Liver (tissue), 8 donors: ENCODE measurements at regions not wholly inside any gene's neighbourhood (a gene's known extent, or its start where the extent isn't known, plus 50 kb on each side); places are given as distances from the start of the nearest gene placed in this dataset.

Experiments
- DNase-seq: peaks from one replicate; pipeline ENCODE4 v3.0.0-alpha.2; 2017; ENCODE audit warnings: low spot score
- H3K27ac ChIP-seq, 2 donors: one replicate each; pipeline ENCODE4 v1.7.0; 2013; ENCODE audit warnings: inconsistent platforms in 2 of 2, low read length in 2 of 2, control low read depth in 1 of 2, low read depth in 1 of 2, mild to moderate bottlenecking in 1 of 2
- H3K27me3 ChIP-seq, 4 donors: one replicate each; pipeline versions ENCODE4 v1.6.1 to v1.7.0; 2013; ENCODE audit warnings: low read length in 3 of 4, inconsistent platforms in 1 of 4, mild to moderate bottlenecking in 1 of 4, moderate library complexity in 1 of 4; ENCODE audit not compliant: control insufficient read depth in 4 of 4, insufficient read depth in 4 of 4
- H3K36me3 ChIP-seq, 4 donors: one replicate each; pipeline versions ENCODE4 v1.6.1 to v1.7.0; 2013; ENCODE audit warnings: low read length in 3 of 4, mild to moderate bottlenecking in 3 of 4, low read depth in 1 of 4, moderate library complexity in 1 of 4; ENCODE audit not compliant: control insufficient read depth in 4 of 4, insufficient read depth in 3 of 4
- H3K4me1 ChIP-seq, 4 donors: one replicate each; pipeline versions ENCODE4 v1.6.1 to v1.7.0; 2013; ENCODE audit warnings: low read length in 3 of 4, mild to moderate bottlenecking in 3 of 4, moderate library complexity in 1 of 4; ENCODE audit not compliant: control insufficient read depth in 4 of 4, insufficient read depth in 4 of 4
- H3K4me3 ChIP-seq, 3 donors: one replicate each; pipeline versions ENCODE4 v1.6.1 to v1.7.0; 2013; ENCODE audit warnings: low read length in 3 of 3, control low read depth in 1 of 3, low read depth in 1 of 3, mild to moderate bottlenecking in 1 of 3
- H3K9ac ChIP-seq, 2 donors: one replicate each; pipeline ENCODE4 v1.7.0; 2013; ENCODE audit warnings: low read length in 2 of 2, mild to moderate bottlenecking in 2 of 2, moderate library complexity in 2 of 2, control low read depth in 1 of 2, low read depth in 1 of 2
- H3K9me3 ChIP-seq, 4 donors: one replicate each; pipeline versions ENCODE4 v1.6.1 to v1.7.0; 2013; ENCODE audit warnings: low read length in 3 of 4; ENCODE audit not compliant: control insufficient read depth in 4 of 4
- EGR1 ChIP-seq, 2 donors: IDR thresholded peaks; 2 replicates each; pipeline ENCODE4 v1.6.1; 2016 to 2018; ENCODE audit warnings: antibody characterized with exemption in 2 of 2, low read depth in 2 of 2
- FOXA1 ChIP-seq: IDR thresholded peaks from 2 replicates; pipeline ENCODE4 v1.6.1; 2016; ENCODE audit warnings: antibody characterized with exemption
- FOXA2 ChIP-seq: IDR thresholded peaks from 2 replicates; pipeline ENCODE4 v1.6.1; 2016; ENCODE audit warnings: antibody characterized with exemption
- GABPA ChIP-seq, 2 donors: IDR thresholded peaks in 1 of 2; conservative IDR thresholded peaks in 1 of 2; 2 replicates each; pipeline ENCODE4 v1.6.1; 2016; ENCODE audit warnings: antibody characterized with exemption in 2 of 2, mild to moderate bottlenecking in 1 of 2, moderate library complexity in 1 of 2
- HNF4A ChIP-seq, 2 donors: conservative IDR thresholded peaks; 2 replicates each; pipeline ENCODE4 v1.6.1; 2016; ENCODE audit warnings: antibody characterized with exemption in 2 of 2, mild to moderate bottlenecking in 2 of 2
- HNF4G ChIP-seq: IDR thresholded peaks from 2 replicates; pipeline ENCODE4 v1.6.1; 2016; ENCODE audit warnings: antibody characterized with exemption
- JUND ChIP-seq, 2 donors: IDR thresholded peaks; 2 replicates each; pipeline ENCODE4 v1.6.1; 2016; ENCODE audit warnings: antibody characterized with exemption in 2 of 2
- NR2F2 ChIP-seq: IDR thresholded peaks from 2 replicates; pipeline ENCODE4 v1.6.1; 2016; ENCODE audit warnings: antibody characterized with exemption
- RAD21 ChIP-seq, 2 donors: IDR thresholded peaks; 2 replicates each; pipeline ENCODE4 v1.6.1; 2016; ENCODE audit warnings: antibody characterized with exemption in 2 of 2, mild to moderate bottlenecking in 2 of 2
- RXRA ChIP-seq, 2 donors: IDR thresholded peaks; 2 replicates each; pipeline ENCODE4 v1.6.1; 2017 to 2018; ENCODE audit warnings: antibody characterized with exemption in 2 of 2, mild to moderate bottlenecking in 1 of 2
- SP1 ChIP-seq: IDR thresholded peaks from 2 replicates; pipeline ENCODE4 v1.6.1; 2018; ENCODE audit warnings: antibody characterized with exemption, mild to moderate bottlenecking
- TAF1 ChIP-seq: conservative IDR thresholded peaks from 2 replicates; pipeline ENCODE4 v1.6.1; 2016; ENCODE audit warnings: antibody characterized with exemption, mild to moderate bottlenecking
- YY1 ChIP-seq: IDR thresholded peaks from 2 replicates; pipeline ENCODE4 v1.6.1; 2016; ENCODE audit warnings: antibody characterized with exemption, mild to moderate bottlenecking
- WGBS: extraction: QIAGEN DNeasy Blood & Tissue Kit; methylation state at CpG from one replicate; pipeline ENCODE4 v1.1.7; 2013; 5-methylcytosine and 5-hydroxymethylcytosine counted together
- TF ChIP-seq, protein P1 (sequence below): IDR thresholded peaks from 2 replicates; pipeline ENCODE4 v1.6.1; 2016; ENCODE audit warnings: antibody characterized with exemption
- TF ChIP-seq, protein P2 (sequence below): IDR thresholded peaks from 2 replicates; pipeline ENCODE4 v1.6.1; 2016; ENCODE audit warnings: antibody characterized with exemption, mild to moderate bottlenecking
- TF ChIP-seq, protein P3 (sequence below): fragments of 150-350 bp; IDR thresholded peaks from 2 replicates; pipeline ENCODE4 v1.5.1; 2017; ENCODE audit warnings: improper control_type of control experiment, low read depth, low read length; ENCODE audit not compliant: missing input control
- TF ChIP-seq, protein P4 (sequence below): IDR thresholded peaks from 2 replicates; pipeline ENCODE4 v1.6.1; 2016; ENCODE audit warnings: antibody characterized with exemption
- TF ChIP-seq, protein P5 (sequence below): IDR thresholded peaks from 2 replicates; pipeline ENCODE4 v1.6.1; 2016; ENCODE audit warnings: antibody characterized with exemption
- donor health status: healthy.
- donor health status: healthy.
- donor health status: healthy.
- donor health status: healthy.
- donor health status: healthy.

DNA sequence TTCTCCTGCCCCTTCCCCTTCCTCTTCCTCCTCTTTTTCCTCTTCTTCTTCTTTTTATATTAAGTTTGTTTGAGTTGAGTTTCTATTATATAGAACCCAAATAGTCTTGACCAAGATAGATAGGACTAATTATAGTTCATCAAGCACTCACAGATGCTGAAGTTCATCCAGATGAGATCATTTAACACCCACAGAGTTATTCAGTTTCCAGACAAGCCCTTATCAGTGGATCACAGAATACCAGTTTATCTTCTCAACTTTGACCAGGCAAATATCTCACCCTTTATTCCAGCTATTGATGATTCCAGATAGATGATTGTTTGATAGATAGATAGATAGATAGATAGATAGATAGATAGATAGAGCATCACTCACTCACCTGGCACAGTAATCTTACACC is 87.5 kb downstream of the AXIN2 start:
- Histone ChIP-seq H3K4me3 (no peak overlapping the region), H3K4me1 (no peaks in the 10 kb centered on the region), H3K36me3 (no peaks in the 10 kb centered on the region), H3K9me3 (no peaks in the 10 kb centered on the region), H3K27ac (no peak overlapping the region), H3K9ac (no peak overlapping the region), H3K27me3 (peaks cover 0 to 3% (median 0%) of the 10 kb centered on the region in 4 donors)
- DNase-seq = no peak
- TF ChIP-seq HNF4A (conservative IDR thresholded peaks at IDR 0.05) (no peak), YY1 (no peak), RXRA (IDR thresholded peaks at IDR 0.05) (no peak), FOXA2 (no peak), GABPA (IDR thresholded peaks at IDR 0.05 in 1 of 2, conservative IDR thresholded peaks at IDR 0.05 in 1 of 2) (no peak), HNF4G (no peak), EGR1 (IDR thresholded peaks at IDR 0.05; ENCODE audit: low read depth in 2 of 2) (no peak), SP1 (no peak), RAD21 (IDR thresholded peaks at IDR 0.05) (no peak), JUND (IDR thresholded peaks at IDR 0.05) (no peak), NR2F2 (no peak), FOXA1 (no peak), TAF1 (no peak)
- TF ChIP-seq, protein P1, sequence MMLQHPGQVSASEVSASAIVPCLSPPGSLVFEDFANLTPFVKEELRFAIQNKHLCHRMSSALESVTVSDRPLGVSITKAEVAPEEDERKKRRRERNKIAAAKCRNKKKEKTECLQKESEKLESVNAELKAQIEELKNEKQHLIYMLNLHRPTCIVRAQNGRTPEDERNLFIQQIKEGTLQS = no peak
- TF ChIP-seq, protein P2, sequence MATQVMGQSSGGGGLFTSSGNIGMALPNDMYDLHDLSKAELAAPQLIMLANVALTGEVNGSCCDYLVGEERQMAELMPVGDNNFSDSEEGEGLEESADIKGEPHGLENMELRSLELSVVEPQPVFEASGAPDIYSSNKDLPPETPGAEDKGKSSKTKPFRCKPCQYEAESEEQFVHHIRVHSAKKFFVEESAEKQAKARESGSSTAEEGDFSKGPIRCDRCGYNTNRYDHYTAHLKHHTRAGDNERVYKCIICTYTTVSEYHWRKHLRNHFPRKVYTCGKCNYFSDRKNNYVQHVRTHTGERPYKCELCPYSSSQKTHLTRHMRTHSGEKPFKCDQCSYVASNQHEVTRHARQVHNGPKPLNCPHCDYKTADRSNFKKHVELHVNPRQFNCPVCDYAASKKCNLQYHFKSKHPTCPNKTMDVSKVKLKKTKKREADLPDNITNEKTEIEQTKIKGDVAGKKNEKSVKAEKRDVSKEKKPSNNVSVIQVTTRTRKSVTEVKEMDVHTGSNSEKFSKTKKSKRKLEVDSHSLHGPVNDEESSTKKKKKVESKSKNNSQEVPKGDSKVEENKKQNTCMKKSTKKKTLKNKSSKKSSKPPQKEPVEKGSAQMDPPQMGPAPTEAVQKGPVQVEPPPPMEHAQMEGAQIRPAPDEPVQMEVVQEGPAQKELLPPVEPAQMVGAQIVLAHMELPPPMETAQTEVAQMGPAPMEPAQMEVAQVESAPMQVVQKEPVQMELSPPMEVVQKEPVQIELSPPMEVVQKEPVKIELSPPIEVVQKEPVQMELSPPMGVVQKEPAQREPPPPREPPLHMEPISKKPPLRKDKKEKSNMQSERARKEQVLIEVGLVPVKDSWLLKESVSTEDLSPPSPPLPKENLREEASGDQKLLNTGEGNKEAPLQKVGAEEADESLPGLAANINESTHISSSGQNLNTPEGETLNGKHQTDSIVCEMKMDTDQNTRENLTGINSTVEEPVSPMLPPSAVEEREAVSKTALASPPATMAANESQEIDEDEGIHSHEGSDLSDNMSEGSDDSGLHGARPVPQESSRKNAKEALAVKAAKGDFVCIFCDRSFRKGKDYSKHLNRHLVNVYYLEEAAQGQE = no peak
- TF ChIP-seq, protein P3, sequence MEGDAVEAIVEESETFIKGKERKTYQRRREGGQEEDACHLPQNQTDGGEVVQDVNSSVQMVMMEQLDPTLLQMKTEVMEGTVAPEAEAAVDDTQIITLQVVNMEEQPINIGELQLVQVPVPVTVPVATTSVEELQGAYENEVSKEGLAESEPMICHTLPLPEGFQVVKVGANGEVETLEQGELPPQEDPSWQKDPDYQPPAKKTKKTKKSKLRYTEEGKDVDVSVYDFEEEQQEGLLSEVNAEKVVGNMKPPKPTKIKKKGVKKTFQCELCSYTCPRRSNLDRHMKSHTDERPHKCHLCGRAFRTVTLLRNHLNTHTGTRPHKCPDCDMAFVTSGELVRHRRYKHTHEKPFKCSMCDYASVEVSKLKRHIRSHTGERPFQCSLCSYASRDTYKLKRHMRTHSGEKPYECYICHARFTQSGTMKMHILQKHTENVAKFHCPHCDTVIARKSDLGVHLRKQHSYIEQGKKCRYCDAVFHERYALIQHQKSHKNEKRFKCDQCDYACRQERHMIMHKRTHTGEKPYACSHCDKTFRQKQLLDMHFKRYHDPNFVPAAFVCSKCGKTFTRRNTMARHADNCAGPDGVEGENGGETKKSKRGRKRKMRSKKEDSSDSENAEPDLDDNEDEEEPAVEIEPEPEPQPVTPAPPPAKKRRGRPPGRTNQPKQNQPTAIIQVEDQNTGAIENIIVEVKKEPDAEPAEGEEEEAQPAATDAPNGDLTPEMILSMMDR = no peak
- TF ChIP-seq, protein P4, sequence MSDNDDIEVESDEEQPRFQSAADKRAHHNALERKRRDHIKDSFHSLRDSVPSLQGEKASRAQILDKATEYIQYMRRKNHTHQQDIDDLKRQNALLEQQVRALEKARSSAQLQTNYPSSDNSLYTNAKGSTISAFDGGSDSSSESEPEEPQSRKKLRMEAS = no peak
- TF ChIP-seq, protein P5, sequence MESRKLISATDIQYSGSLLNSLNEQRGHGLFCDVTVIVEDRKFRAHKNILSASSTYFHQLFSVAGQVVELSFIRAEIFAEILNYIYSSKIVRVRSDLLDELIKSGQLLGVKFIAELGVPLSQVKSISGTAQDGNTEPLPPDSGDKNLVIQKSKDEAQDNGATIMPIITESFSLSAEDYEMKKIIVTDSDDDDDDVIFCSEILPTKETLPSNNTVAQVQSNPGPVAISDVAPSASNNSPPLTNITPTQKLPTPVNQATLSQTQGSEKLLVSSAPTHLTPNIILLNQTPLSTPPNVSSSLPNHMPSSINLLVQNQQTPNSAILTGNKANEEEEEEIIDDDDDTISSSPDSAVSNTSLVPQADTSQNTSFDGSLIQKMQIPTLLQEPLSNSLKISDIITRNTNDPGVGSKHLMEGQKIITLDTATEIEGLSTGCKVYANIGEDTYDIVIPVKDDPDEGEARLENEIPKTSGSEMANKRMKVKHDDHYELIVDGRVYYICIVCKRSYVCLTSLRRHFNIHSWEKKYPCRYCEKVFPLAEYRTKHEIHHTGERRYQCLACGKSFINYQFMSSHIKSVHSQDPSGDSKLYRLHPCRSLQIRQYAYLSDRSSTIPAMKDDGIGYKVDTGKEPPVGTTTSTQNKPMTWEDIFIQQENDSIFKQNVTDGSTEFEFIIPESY = no peak

DNA sequence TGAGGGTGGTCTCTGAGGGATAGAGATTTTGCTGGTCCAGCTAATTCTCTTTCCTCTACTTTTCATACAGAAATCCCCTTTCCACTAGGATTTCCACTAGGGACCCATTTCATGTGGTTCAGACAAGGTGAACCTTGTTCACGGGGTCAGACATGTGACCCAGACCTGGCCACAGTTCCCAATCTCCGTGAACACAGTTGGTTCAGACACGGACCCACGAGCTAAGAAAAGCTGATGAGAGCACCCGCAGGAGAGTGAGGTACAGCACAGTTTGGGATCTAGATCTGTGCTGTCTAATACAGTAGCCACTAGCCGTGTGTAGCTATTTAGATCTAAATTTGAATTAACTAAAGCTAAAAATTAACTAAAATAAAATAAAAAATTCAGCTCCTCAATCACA is 88.1 kb downstream of the AXIN2 start:
- H3K9me3 ChIP-seq = no peaks in the 10 kb centered on the region
- TF ChIP-seq TAF1 = no peak
- TF ChIP-seq RXRA (IDR thresholded peaks at IDR 0.05) = no peak
- TF ChIP-seq EGR1 (IDR thresholded peaks at IDR 0.05; ENCODE audit: low read depth in 2 of 2) = no peak
- no peak for TF ChIP-seq NR2F2
- TF ChIP-seq HNF4G = no peak
- no peak for TF ChIP-seq GABPA (IDR thresholded peaks at IDR 0.05 in 1 of 2, conservative IDR thresholded peaks at IDR 0.05 in 1 of 2)
- TF ChIP-seq, protein P3 = no peak
- no peak for TF ChIP-seq FOXA1
- H3K9ac ChIP-seq = no peak overlapping the region
- H3K36me3 ChIP-seq = no peaks in the 10 kb centered on the region
- H3K4me3 ChIP-seq = no peak overlapping the region
- no peak for DNase-seq
- H3K27ac ChIP-seq = no peak overlapping the region
- no peaks in the 10 kb centered on the region for H3K4me1 ChIP-seq
- 61% methylated on average over 6 of the region's 6 CpGs for WGBS
- H3K27me3 ChIP-seq = peaks cover 0 to 3% (median 0%) of the 10 kb centered on the region in 4 donors
